ENCODE measurements at regions not wholly inside any gene's neighbourhood (a gene's known extent, or its start where the extent isn't known, plus 50 kb on each side); places are given as distances from the start of the nearest gene placed in this dataset.
"Not testable (repeated sequence)": the region's sequence is repeated elsewhere in the genome, so short reads cannot be mapped to it uniquely, and the experiment has no call there.

- H3K18ac ChIP-seq (ENCODE audit: low read length); H2AK5ac ChIP-seq (ENCODE audit: low read length); DNase-seq; H3K36me3 ChIP-seq (ENCODE audit: control insufficient read depth in 1 of 2, insufficient read depth in 2 of 2, low read length in 2 of 2); H3K4me3 ChIP-seq (ENCODE audit: low read depth, low read length); H2BK12ac ChIP-seq (ENCODE audit: low read length); H2AFZ ChIP-seq (ENCODE audit: insufficient read depth, low read length, poor library complexity); H3K14ac ChIP-seq (ENCODE audit: low read length); H3K23ac ChIP-seq (ENCODE audit: low read length); H3K79me2 ChIP-seq (ENCODE audit: control insufficient read depth, insufficient read depth, low read length, poor library complexity); H3K27ac ChIP-seq (ENCODE audit: low read depth, low read length); H3K4me2 ChIP-seq (ENCODE audit: low read length); H3K4me1 ChIP-seq (ENCODE audit: control insufficient read depth in 1 of 2, insufficient read depth in 2 of 2, low read length in 2 of 2); H4K8ac ChIP-seq (ENCODE audit: low read depth, low read length); H4K12ac ChIP-seq (ENCODE audit: low read depth, low read length); H3K9ac ChIP-seq (ENCODE audit: low read length); H3K27me3 ChIP-seq (ENCODE audit: insufficient read depth, low read length); H4K91ac ChIP-seq (ENCODE audit: low read depth, low read length); H2BK120ac ChIP-seq (ENCODE audit: insufficient read depth, low read length, poor library complexity); H3K4ac ChIP-seq (ENCODE audit: low read depth, low read length); H2BK5ac ChIP-seq (ENCODE audit: low read depth, low read length, poor library complexity); H3K9me3 ChIP-seq (ENCODE audit: insufficient read depth, low read depth, low read length); H3K79me1 ChIP-seq (ENCODE audit: low read length): not testable (repeated sequence)
Measured at GRCh38 chr3:40698611-40699010, 173.9 kb downstream of the ZNF621 start.

- no peak overlapping the region for H3K4me3 ChIP-seq (ENCODE audit: low read depth, low read length)
- no peak overlapping the region for H3K27ac ChIP-seq (ENCODE audit: low read depth, low read length)
- H4K8ac ChIP-seq (ENCODE audit: low read depth, low read length), result no peak overlapping the region
- H3K4me2 ChIP-seq (ENCODE audit: low read length), result no peak overlapping the region
- no peaks in the 10 kb centered on the region for H3K9me3 ChIP-seq (ENCODE audit: insufficient read depth, low read depth, low read length)
- H2AFZ ChIP-seq (ENCODE audit: insufficient read depth, low read length, poor library complexity), result no peak overlapping the region
- H3K4me1 ChIP-seq (ENCODE audit: control insufficient read depth in 1 of 2, insufficient read depth in 2 of 2, low read length in 2 of 2), result no peaks in the 10 kb centered on the region
- H4K91ac ChIP-seq (ENCODE audit: low read depth, low read length), result no peak overlapping the region
- H3K4ac ChIP-seq (ENCODE audit: low read depth, low read length), result no peak overlapping the region
- no peak overlapping the region for H2AK5ac ChIP-seq (ENCODE audit: low read length)
- H3K23ac ChIP-seq (ENCODE audit: low read length), result no peak overlapping the region
- H3K27me3 ChIP-seq (ENCODE audit: insufficient read depth, low read length), result no peaks in the 10 kb centered on the region
- H2BK12ac ChIP-seq (ENCODE audit: low read length), result no peak overlapping the region
- H3K18ac ChIP-seq (ENCODE audit: low read length), result no peak overlapping the region
- no peak overlapping the region for H2BK5ac ChIP-seq (ENCODE audit: low read depth, low read length, poor library complexity)
- H4K12ac ChIP-seq (ENCODE audit: low read depth, low read length), result no peak overlapping the region
- H2BK120ac ChIP-seq (ENCODE audit: insufficient read depth, low read length, poor library complexity), result no peak overlapping the region
- no peak overlapping the region for H3K9ac ChIP-seq (ENCODE audit: low read length)
- H3K79me1 ChIP-seq (ENCODE audit: low read length), result no peaks in the 10 kb centered on the region
- no peaks in the 10 kb centered on the region for H3K36me3 ChIP-seq (ENCODE audit: control insufficient read depth in 1 of 2, insufficient read depth in 2 of 2, low read length in 2 of 2)
- DNase-seq, result no peak
- no peak overlapping the region for H3K14ac ChIP-seq (ENCODE audit: low read length)
- no peaks in the 10 kb centered on the region for H3K79me2 ChIP-seq (ENCODE audit: control insufficient read depth, insufficient read depth, low read length, poor library complexity)
- WGBS (ENCODE audit: extremely low coverage, insufficient coverage, insufficient read length), result no CpG with 5 or more reads among the region's 1 CpG
Measured at GRCh38 chr3:40701016-40701588, 176.3 kb downstream of the ZNF621 start.

- no peak overlapping the region for H3K27ac ChIP-seq (ENCODE audit: low read depth, low read length)
- H2BK5ac ChIP-seq (ENCODE audit: low read depth, low read length, poor library complexity), result no peak overlapping the region
- H3K4me2 ChIP-seq (ENCODE audit: low read length), result no peak overlapping the region
- H3K9ac ChIP-seq (ENCODE audit: low read length), result no peak overlapping the region
- no peak overlapping the region for H3K18ac ChIP-seq (ENCODE audit: low read length)
- no peaks in the 10 kb centered on the region for H3K36me3 ChIP-seq (ENCODE audit: control insufficient read depth in 1 of 2, insufficient read depth in 2 of 2, low read length in 2 of 2)
- no peak overlapping the region for H3K14ac ChIP-seq (ENCODE audit: low read length)
- no peak overlapping the region for H3K4me3 ChIP-seq (ENCODE audit: low read depth, low read length)
- H4K12ac ChIP-seq (ENCODE audit: low read depth, low read length), result no peak overlapping the region
- H2AK5ac ChIP-seq (ENCODE audit: low read length), result no peak overlapping the region
- H3K79me2 ChIP-seq (ENCODE audit: control insufficient read depth, insufficient read depth, low read length, poor library complexity), result no peaks in the 10 kb centered on the region
- no CpG with 5 or more reads among the region's 1 CpG for WGBS (ENCODE audit: extremely low coverage, insufficient coverage, insufficient read length)
- H4K91ac ChIP-seq (ENCODE audit: low read depth, low read length), result no peak overlapping the region
- no peak overlapping the region for H4K8ac ChIP-seq (ENCODE audit: low read depth, low read length)
- no peak overlapping the region for H2BK12ac ChIP-seq (ENCODE audit: low read length)
- H3K4ac ChIP-seq (ENCODE audit: low read depth, low read length), result no peak overlapping the region
- no peaks in the 10 kb centered on the region for H3K4me1 ChIP-seq (ENCODE audit: control insufficient read depth in 1 of 2, insufficient read depth in 2 of 2, low read length in 2 of 2)
- H3K23ac ChIP-seq (ENCODE audit: low read length), result no peak overlapping the region
- no peaks in the 10 kb centered on the region for H3K79me1 ChIP-seq (ENCODE audit: low read length)
- no peaks in the 10 kb centered on the region for H3K9me3 ChIP-seq (ENCODE audit: insufficient read depth, low read depth, low read length)
- H3K27me3 ChIP-seq (ENCODE audit: insufficient read depth, low read length), result no peaks in the 10 kb centered on the region
- no peak overlapping the region for H2BK120ac ChIP-seq (ENCODE audit: insufficient read depth, low read length, poor library complexity)
- H2AFZ ChIP-seq (ENCODE audit: insufficient read depth, low read length, poor library complexity), result no peak overlapping the region
- DNase-seq, result no peak
Measured at GRCh38 chr3:40704224-40704623, 179.5 kb downstream of the ZNF621 start.

- H2BK120ac ChIP-seq (ENCODE audit: insufficient read depth, low read length, poor library complexity), result no peak overlapping the region
- H2AK5ac ChIP-seq (ENCODE audit: low read length), result no peak overlapping the region
- no peak overlapping the region for H2BK12ac ChIP-seq (ENCODE audit: low read length)
- H4K8ac ChIP-seq (ENCODE audit: low read depth, low read length), result no peak overlapping the region
- H3K18ac ChIP-seq (ENCODE audit: low read length), result no peak overlapping the region
- H3K27me3 ChIP-seq (ENCODE audit: insufficient read depth, low read length), result no peaks in the 10 kb centered on the region
- H4K91ac ChIP-seq (ENCODE audit: low read depth, low read length), result no peak overlapping the region
- no peak overlapping the region for H3K23ac ChIP-seq (ENCODE audit: low read length)
- no peaks in the 10 kb centered on the region for H3K9me3 ChIP-seq (ENCODE audit: insufficient read depth, low read depth, low read length)
- no peaks in the 10 kb centered on the region for H3K79me2 ChIP-seq (ENCODE audit: control insufficient read depth, insufficient read depth, low read length, poor library complexity)
- no peak overlapping the region for H3K4me3 ChIP-seq (ENCODE audit: low read depth, low read length)
- no peak overlapping the region for H2AFZ ChIP-seq (ENCODE audit: insufficient read depth, low read length, poor library complexity)
- H3K4ac ChIP-seq (ENCODE audit: low read depth, low read length), result no peak overlapping the region
- no peak overlapping the region for H2BK5ac ChIP-seq (ENCODE audit: low read depth, low read length, poor library complexity)
- no peak overlapping the region for H3K9ac ChIP-seq (ENCODE audit: low read length)
- no peaks in the 10 kb centered on the region for H3K4me1 ChIP-seq (ENCODE audit: control insufficient read depth in 1 of 2, insufficient read depth in 2 of 2, low read length in 2 of 2)
- no peak overlapping the region for H3K27ac ChIP-seq (ENCODE audit: low read depth, low read length)
- no peak overlapping the region for H4K12ac ChIP-seq (ENCODE audit: low read depth, low read length)
- no peaks in the 10 kb centered on the region for H3K36me3 ChIP-seq (ENCODE audit: control insufficient read depth in 1 of 2, insufficient read depth in 2 of 2, low read length in 2 of 2)
- DNase-seq, result no peak
- H3K79me1 ChIP-seq (ENCODE audit: low read length), result no peaks in the 10 kb centered on the region
- no peak overlapping the region for H3K4me2 ChIP-seq (ENCODE audit: low read length)
- H3K14ac ChIP-seq (ENCODE audit: low read length), result no peak overlapping the region
Measured at GRCh38 chr3:40705663-40706062, 180.9 kb downstream of the ZNF621 start.

Measured in trophoblast cell (in vitro differentiated cells and primary cell).